Activated CD8-positive, alpha-beta T cell treated with anti-CD3 and anti-CD28 coated beads for 36 hours (primary cell): ENCODE measurements at regions not wholly inside any gene's neighbourhood (a gene's known extent, or its start where the extent isn't known, plus 50 kb on each side); places are given as distances from the start of the nearest gene placed in this dataset.

Experiments used
- ATAC-seq: fragments of 200-7000 bp; cut with Tn5 transposase; one replicate; pipeline ENCODE4 v1.10.0; 2021; ENCODE audit warnings: mild to moderate bottlenecking, moderate library complexity
- CTCF ChIA-PET: fragments of 350-600 bp; sonication (Branson Sonifier 250); formaldehyde crosslinking; loops from one replicate; lab custom pipeline; 2021; ENCODE audit warnings: antibody characterized with exemption; lab: Charles Lee
- POLR2A ChIA-PET: fragments of 350-600 bp; sonication (Branson Sonifier 250); formaldehyde crosslinking; loops from one replicate; lab custom pipeline; 2021; ENCODE audit warnings: antibody characterized with exemption; lab: Charles Lee
- DNase-seq: peaks from one replicate; pipeline ENCODE4 v3.0.0-alpha.2; 2020
- H3K27ac Mint-ChIP-seq: one replicate; pipeline ENCODE4 v1.8.0; 2021; ENCODE audit warnings: mild to moderate bottlenecking, mixed read lengths
- H3K27me3 Mint-ChIP-seq: one replicate; pipeline ENCODE4 v1.8.0; 2021; ENCODE audit warnings: mixed read lengths
- H3K36me3 Mint-ChIP-seq: one replicate; pipeline ENCODE4 v1.8.0; 2021; ENCODE audit warnings: low read depth, mixed read lengths
- H3K4me1 Mint-ChIP-seq: one replicate; pipeline ENCODE4 v1.8.0; 2021; ENCODE audit warnings: low read depth, mixed read lengths
- H3K4me3 Mint-ChIP-seq: one replicate; pipeline ENCODE4 v1.8.0; 2021; ENCODE audit warnings: mild to moderate bottlenecking, moderate library complexity, mixed read lengths
- H3K9me3 Mint-ChIP-seq: one replicate; pipeline ENCODE4 v1.8.0; 2021; ENCODE audit warnings: mixed read lengths
- CTCF ChIP-seq: fragments of 200-600 bp; IDR thresholded peaks from one replicate; pipeline ENCODE4 v1.8.0; 2022; ENCODE audit warnings: antibody characterized with exemption, mild to moderate bottlenecking
- intact Hi-C: fragments of 100-400 bp; cut with micrococcal nuclease; formaldehyde crosslinking; loops from one replicate; pipeline ENCODE4 v1.10.0; 2022

GRCh38 chr3:103926936-103927335 lies 1439.8 kb upstream of the ALCAM start:
- no peak for TF ChIP-seq CTCF
- Mint-ChIP-seq H3K9me3 (no peaks in the 10 kb centered on the region), H3K36me3 (no peaks in the 10 kb centered on the region), H3K4me3 (no peak overlapping the region), H3K27ac (no peak overlapping the region), H3K4me1 (no peaks in the 10 kb centered on the region), H3K27me3 (no peaks in the 10 kb centered on the region)
- CTCF ChIA-PET = no interaction called here
- intact Hi-C loops = no loop called here
- no peak for ATAC-seq
- POLR2A ChIA-PET = no interaction called here
- DNase-seq = no peak

- no peak overlapping the region for H3K27ac Mint-ChIP-seq
- DNase-seq = no peak
- no peaks in the 10 kb centered on the region for H3K36me3 Mint-ChIP-seq
- no peak for TF ChIP-seq CTCF
- no peaks in the 10 kb centered on the region for H3K27me3 Mint-ChIP-seq
- H3K4me1 Mint-ChIP-seq = no peaks in the 10 kb centered on the region
- CTCF ChIA-PET = no interaction called here
- no peak for ATAC-seq
- intact Hi-C loops = no loop called here
- POLR2A ChIA-PET = no interaction called here
- H3K9me3 Mint-ChIP-seq = peaks cover 3% of the 10 kb centered on the region
- no peak overlapping the region for H3K4me3 Mint-ChIP-seq
Observed at GRCh38 chr3:103927896-103928295, 1438.8 kb upstream of the ALCAM start.

GRCh38 chr3:103937094-103937493 lies 1429.6 kb upstream of the ALCAM start:
- ATAC-seq (no peak), DNase-seq (no peak)
- H3K36me3 Mint-ChIP-seq = no peaks in the 10 kb centered on the region
- H3K4me1 Mint-ChIP-seq = no peaks in the 10 kb centered on the region
- intact Hi-C loops = no loop called here
- H3K4me3 Mint-ChIP-seq = no peak overlapping the region
- TF ChIP-seq CTCF = no peak
- no peak overlapping the region for H3K27ac Mint-ChIP-seq
- ChIA-PET CTCF (no interaction called here), POLR2A (no interaction called here)
- H3K27me3 Mint-ChIP-seq = no peaks in the 10 kb centered on the region
- peaks cover 5% of the 10 kb centered on the region for H3K9me3 Mint-ChIP-seq

- CTCF ChIA-PET = no interaction called here
- Mint-ChIP-seq H3K4me3 (no peak overlapping the region), H3K36me3 (no peaks in the 10 kb centered on the region), H3K9me3 (no peaks in the 10 kb centered on the region), H3K4me1 (no peaks in the 10 kb centered on the region), H3K27ac (no peak overlapping the region), H3K27me3 (no peaks in the 10 kb centered on the region)
- DNase-seq = no peak
- POLR2A ChIA-PET = no interaction called here
- intact Hi-C loops = no loop called here
- TF ChIP-seq CTCF = no peak
- ATAC-seq = no peak
Observed at GRCh38 chr3:103947062-103947461, 1419.6 kb upstream of the ALCAM start.

- no peak overlapping the region for H3K4me3 Mint-ChIP-seq
- no peak for TF ChIP-seq CTCF
- intact Hi-C loops = no loop called here
- no peak for DNase-seq
- ChIA-PET POLR2A (no interaction called here), CTCF (no interaction called here)
- no peaks in the 10 kb centered on the region for H3K9me3 Mint-ChIP-seq
- no peaks in the 10 kb centered on the region for H3K4me1 Mint-ChIP-seq
- no peak for ATAC-seq
- no peak overlapping the region for H3K27ac Mint-ChIP-seq
- no peaks in the 10 kb centered on the region for H3K27me3 Mint-ChIP-seq
- H3K36me3 Mint-ChIP-seq = no peaks in the 10 kb centered on the region
Observed at GRCh38 chr3:103949693-103950092, 1417.0 kb upstream of the ALCAM start.
